Trophoblast cell (in vitro differentiated cells and primary cell): ENCODE measurements at regions not wholly inside any gene's neighbourhood (a gene's known extent, or its start where the extent isn't known, plus 50 kb on each side); places are given as distances from the start of the nearest gene placed in this dataset.

ENCODE experiments used
- DNase-seq, 2 donors: peaks; one replicate each; pipeline ENCODE4 v3.0.0-alpha.2; 2016
- H2AFZ ChIP-seq: 2 replicates; pipeline ENCODE4 v1.6.1; 2013; ENCODE audit warnings: low read length, moderate library complexity, mild to moderate bottlenecking; ENCODE audit not compliant: insufficient read depth, poor library complexity
- H2AK5ac ChIP-seq: 2 replicates; pipeline ENCODE4 v1.6.1; 2013; ENCODE audit warnings: mild to moderate bottlenecking, low read length
- H2BK120ac ChIP-seq: 2 replicates; pipeline ENCODE4 v1.6.1; 2013; ENCODE audit warnings: low read length, mild to moderate bottlenecking, moderate library complexity; ENCODE audit not compliant: insufficient read depth, poor library complexity
- H2BK12ac ChIP-seq: 2 replicates; pipeline ENCODE4 v1.6.1; 2013; ENCODE audit warnings: mild to moderate bottlenecking, low read length, moderate library complexity
- H2BK5ac ChIP-seq: 2 replicates; pipeline ENCODE4 v1.6.1; 2013; ENCODE audit warnings: low read length, low read depth, moderate library complexity, mild to moderate bottlenecking; ENCODE audit not compliant: poor library complexity
- H3K14ac ChIP-seq: 2 replicates; pipeline ENCODE4 v1.6.1; 2013; ENCODE audit warnings: mild to moderate bottlenecking, low read length
- H3K18ac ChIP-seq: 2 replicates; pipeline ENCODE4 v1.6.1; 2013; ENCODE audit warnings: mild to moderate bottlenecking, low read length
- H3K23ac ChIP-seq: 2 replicates; pipeline ENCODE4 v1.6.1; 2013; ENCODE audit warnings: low read length
- H3K27ac ChIP-seq: 2 replicates; pipeline ENCODE4 v1.5.1; 2013; ENCODE audit warnings: low read depth, mild to moderate bottlenecking, inconsistent platforms, low read length, moderate library complexity
- H3K27me3 ChIP-seq: 2 replicates; pipeline ENCODE4 v1.6.1; 2013; ENCODE audit warnings: inconsistent platforms, mild to moderate bottlenecking, low read length, moderate library complexity; ENCODE audit not compliant: insufficient read depth
- H3K36me3 ChIP-seq, 2 experiments: 1 replicate in 1 of 2; 2 replicates in 1 of 2; pipeline ENCODE4 v1.6.1; 2013; ENCODE audit warnings: low read length in 2 of 2, mild to moderate bottlenecking in 2 of 2, moderate library complexity in 1 of 2; ENCODE audit not compliant: insufficient read depth in 2 of 2, control insufficient read depth in 1 of 2
- H3K4ac ChIP-seq: 2 replicates; pipeline ENCODE4 v1.6.1; 2013; ENCODE audit warnings: low read depth, mild to moderate bottlenecking, low read length, moderate library complexity
- H3K4me1 ChIP-seq, 2 experiments: 1 replicate in 1 of 2; 2 replicates in 1 of 2; pipeline ENCODE4 v1.6.1; 2013; ENCODE audit warnings: low read length in 2 of 2, mild to moderate bottlenecking in 2 of 2, moderate library complexity in 1 of 2; ENCODE audit not compliant: insufficient read depth in 2 of 2, control insufficient read depth in 1 of 2
- H3K4me2 ChIP-seq: 2 replicates; pipeline ENCODE4 v1.6.1; 2013; ENCODE audit warnings: inconsistent platforms, mild to moderate bottlenecking, low read length, moderate library complexity
- H3K4me3 ChIP-seq: 2 replicates; pipeline ENCODE4 v1.5.1; 2013; ENCODE audit warnings: mild to moderate bottlenecking, low read depth, low read length, inconsistent platforms
- H3K79me1 ChIP-seq: one replicate; pipeline ENCODE4 v1.6.1; 2013; ENCODE audit warnings: low read length
- H3K79me2 ChIP-seq: 2 replicates; pipeline ENCODE4 v1.6.1; 2013; ENCODE audit warnings: low read length, mild to moderate bottlenecking; ENCODE audit not compliant: control insufficient read depth, insufficient read depth, poor library complexity
- H3K9ac ChIP-seq: 2 replicates; pipeline ENCODE4 v1.6.1; 2013; ENCODE audit warnings: mild to moderate bottlenecking, low read length
- H3K9me3 ChIP-seq: 2 replicates; pipeline ENCODE4 v1.6.1; 2013; ENCODE audit warnings: low read depth, mild to moderate bottlenecking, control low read depth, inconsistent platforms, low read length; ENCODE audit not compliant: insufficient read depth
- H4K12ac ChIP-seq: 2 replicates; pipeline ENCODE4 v1.6.1; 2013; ENCODE audit warnings: low read depth, mild to moderate bottlenecking, low read length, moderate library complexity
- H4K8ac ChIP-seq: 2 replicates; pipeline ENCODE4 v1.6.1; 2013; ENCODE audit warnings: low read depth, mild to moderate bottlenecking, low read length, moderate library complexity
- H4K91ac ChIP-seq: one replicate; pipeline ENCODE4 v1.6.1; 2013; ENCODE audit warnings: low read depth, mild to moderate bottlenecking, low read length, moderate library complexity
- WGBS: extraction: QIAGEN DNeasy Blood & Tissue Kit; methylation state at CpG from one replicate; pipeline ENCODE4 v1.1.7; 2013; ENCODE audit warnings: missing lambda C conversion rate; ENCODE audit not compliant: insufficient read length, insufficient coverage; ENCODE audit errors: extremely low coverage; 5-methylcytosine and 5-hydroxymethylcytosine counted together

DNA sequence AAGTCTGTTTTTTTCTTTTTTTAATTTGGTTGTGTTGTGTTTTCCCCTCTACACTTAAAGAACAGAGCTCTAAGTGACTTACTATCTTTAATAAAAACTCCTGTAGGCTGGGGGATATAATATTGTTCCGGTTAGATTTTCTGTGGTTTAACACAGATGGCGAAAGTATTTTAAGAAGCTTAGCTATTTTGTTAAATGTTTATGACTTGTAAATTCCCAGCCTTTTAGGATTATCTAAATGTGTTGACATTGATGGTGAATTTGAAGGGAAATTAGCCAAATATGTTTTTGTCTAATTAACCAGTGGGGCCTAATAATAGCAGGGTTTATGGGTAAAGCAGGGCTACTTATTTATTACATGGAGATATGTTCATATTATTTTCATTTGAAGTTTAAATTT is 538.5 kb downstream of the INHBA start:
- Histone ChIP-seq H3K79me2 (no peaks in the 10 kb centered on the region), H3K4me1 (no peaks in the 10 kb centered on the region), H3K4me2 (no peak overlapping the region), H2BK120ac (no peak overlapping the region), H4K91ac (no peak overlapping the region), H2BK12ac (no peak overlapping the region), H3K36me3 (no peaks in the 10 kb centered on the region), H3K4ac (no peak overlapping the region), H3K9ac (no peak overlapping the region), H2BK5ac (no peak overlapping the region), H4K12ac (no peak overlapping the region), H2AFZ (no peak overlapping the region), H2AK5ac (no peak overlapping the region), H3K23ac (no peak overlapping the region), H3K79me1 (no peaks in the 10 kb centered on the region), H3K18ac (no peak overlapping the region), H4K8ac (no peak overlapping the region), H3K4me3 (no peak overlapping the region), H3K27ac (no peak overlapping the region), H3K9me3 (no peaks in the 10 kb centered on the region), H3K27me3 (no peaks in the 10 kb centered on the region), H3K14ac (no peak overlapping the region)
- WGBS = no CpG with 5 or more reads among the region's 2 CpGs
- DNase-seq = peak in 1 of 2 donors; percentile 8

DNA sequence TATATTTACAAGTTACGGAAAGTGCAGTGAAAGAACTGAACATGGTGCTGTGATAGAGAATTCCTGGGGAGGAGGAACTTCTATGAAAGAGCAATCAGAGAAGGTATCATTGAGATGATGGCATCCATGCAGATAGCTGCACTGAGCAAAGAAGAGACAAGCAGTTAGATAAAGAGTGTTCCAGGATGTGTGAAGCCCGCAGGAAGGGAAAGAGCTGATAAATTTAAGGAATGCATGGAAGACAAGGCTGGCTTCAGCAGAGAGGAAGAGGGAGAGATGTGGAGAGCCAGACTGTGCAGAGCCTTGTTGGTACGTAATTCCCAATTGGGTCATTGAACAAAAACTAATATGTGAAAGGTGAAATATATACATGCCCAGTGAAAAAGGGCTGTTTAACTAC is 538.9 kb downstream of the INHBA start:
- no peak overlapping the region for H4K8ac ChIP-seq
- H2AK5ac ChIP-seq = no peak overlapping the region
- H2AFZ ChIP-seq = no peak overlapping the region
- 100% methylated on average over 1 of the region's 3 CpGs for WGBS
- no peaks in the 10 kb centered on the region for H3K27me3 ChIP-seq
- no peak overlapping the region for H4K12ac ChIP-seq
- H2BK12ac ChIP-seq = no peak overlapping the region
- H3K14ac ChIP-seq = no peak overlapping the region
- H3K36me3 ChIP-seq = no peaks in the 10 kb centered on the region
- no peak overlapping the region for H3K18ac ChIP-seq
- DNase-seq = peak in 1 of 2 donors; percentile 57
- H3K4me2 ChIP-seq = no peak overlapping the region
- no peak overlapping the region for H4K91ac ChIP-seq
- H3K79me2 ChIP-seq = no peaks in the 10 kb centered on the region
- H3K9me3 ChIP-seq = no peaks in the 10 kb centered on the region
- H3K4me3 ChIP-seq = no peak overlapping the region
- H2BK120ac ChIP-seq = no peak overlapping the region
- H2BK5ac ChIP-seq = no peak overlapping the region
- H3K4me1 ChIP-seq = no peaks in the 10 kb centered on the region
- H3K79me1 ChIP-seq = no peaks in the 10 kb centered on the region
- H3K27ac ChIP-seq = no peak overlapping the region
- no peak overlapping the region for H3K4ac ChIP-seq
- H3K9ac ChIP-seq = no peak overlapping the region
- no peak overlapping the region for H3K23ac ChIP-seq

DNA sequence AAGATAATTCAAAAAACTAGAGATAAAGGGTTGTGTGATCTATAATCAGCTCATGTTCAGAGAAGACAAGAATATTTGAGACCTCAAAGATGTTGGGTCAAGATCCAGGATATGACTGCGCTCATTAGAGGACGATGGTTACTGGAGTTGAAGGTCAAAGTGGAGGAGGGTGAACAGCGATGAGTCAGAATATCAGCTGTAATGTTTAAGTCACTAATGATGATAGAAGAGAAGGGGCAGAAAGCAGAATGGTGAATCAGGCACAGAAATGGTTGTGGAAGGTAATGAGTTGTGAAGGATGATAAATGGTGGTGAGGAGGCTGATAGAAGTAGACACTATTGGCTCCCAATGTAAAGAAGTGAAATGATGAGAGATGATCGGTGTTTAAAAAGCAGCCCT is 540.3 kb downstream of the INHBA start:
- no peak overlapping the region for H3K4me2 ChIP-seq
- H3K4me3 ChIP-seq = no peak overlapping the region
- H3K4me1 ChIP-seq = peaks cover 0 to 1% of the 10 kb centered on the region in 2 experiments
- H2BK120ac ChIP-seq = no peak overlapping the region
- H3K14ac ChIP-seq = no peak overlapping the region
- no peaks in the 10 kb centered on the region for H3K27me3 ChIP-seq
- H3K27ac ChIP-seq = no peak overlapping the region
- no peak overlapping the region for H3K23ac ChIP-seq
- no CpG with 5 or more reads among the region's 4 CpGs for WGBS
- no peak overlapping the region for H3K9ac ChIP-seq
- no peak overlapping the region for H4K91ac ChIP-seq
- no peak overlapping the region for H2BK12ac ChIP-seq
- H4K8ac ChIP-seq = no peak overlapping the region
- no peak overlapping the region for H2BK5ac ChIP-seq
- no peaks in the 10 kb centered on the region for H3K79me2 ChIP-seq
- no peak overlapping the region for H2AFZ ChIP-seq
- no peak overlapping the region for H3K4ac ChIP-seq
- no peak for DNase-seq
- H4K12ac ChIP-seq = no peak overlapping the region
- H3K18ac ChIP-seq = no peak overlapping the region
- no peaks in the 10 kb centered on the region for H3K9me3 ChIP-seq
- H3K79me1 ChIP-seq = no peaks in the 10 kb centered on the region
- H3K36me3 ChIP-seq = no peaks in the 10 kb centered on the region
- no peak overlapping the region for H2AK5ac ChIP-seq

DNA sequence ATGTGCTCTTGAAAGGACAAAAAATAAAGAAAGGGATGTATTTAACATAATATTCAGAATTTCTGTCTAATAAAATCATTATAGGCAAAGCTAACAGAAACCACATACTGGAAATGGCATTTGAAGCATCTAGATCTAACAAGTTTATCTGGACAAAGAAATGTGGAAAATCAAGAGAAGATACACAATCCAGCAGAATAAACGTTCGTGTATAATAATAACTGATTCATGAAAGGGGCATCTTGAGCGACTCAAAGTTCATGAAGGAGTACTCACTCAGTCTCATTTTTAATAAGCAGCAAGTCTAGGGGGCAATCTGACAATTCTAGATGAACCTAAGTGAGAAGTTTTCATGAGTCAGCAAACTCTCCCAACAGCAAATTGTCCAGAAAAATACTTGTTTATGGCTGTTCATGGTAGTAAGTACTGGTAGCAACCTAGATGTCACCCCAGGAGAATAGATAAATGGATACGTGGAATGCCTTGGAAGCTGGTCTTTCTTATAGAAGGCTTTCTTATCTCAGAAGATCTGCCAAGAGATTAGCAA is 541.8 kb downstream of the INHBA start:
- Histone ChIP-seq H3K23ac (no peak overlapping the region), H3K27ac (no peak overlapping the region), H3K4me1 (peaks cover 0 to 2% of the 10 kb centered on the region in 2 experiments), H3K79me1 (no peaks in the 10 kb centered on the region), H2BK120ac (no peak overlapping the region), H2BK12ac (no peak overlapping the region), H2BK5ac (no peak overlapping the region), H3K4me2 (no peak overlapping the region), H3K14ac (no peak overlapping the region), H3K9ac (no peak overlapping the region), H3K9me3 (no peaks in the 10 kb centered on the region), H3K36me3 (no peaks in the 10 kb centered on the region), H3K4ac (no peak overlapping the region), H4K91ac (no peak overlapping the region), H2AK5ac (no peak overlapping the region), H4K12ac (no peak overlapping the region), H3K27me3 (no peaks in the 10 kb centered on the region), H3K79me2 (no peaks in the 10 kb centered on the region), H4K8ac (no peak overlapping the region), H2AFZ (no peak overlapping the region), H3K18ac (no peak overlapping the region), H3K4me3 (no peak overlapping the region)
- WGBS = no CpG with 5 or more reads among the region's 4 CpGs
- peak; percentile 18 to 83 for DNase-seq
